GF-D8 (cell line): ENCODE measurements at regions not wholly inside any gene's neighbourhood (a gene's known extent, or its start where the extent isn't known, plus 50 kb on each side); places are given as distances from the start of the nearest gene placed in this dataset.
"Not testable (repeated sequence)": the region's sequence is repeated elsewhere in the genome, so short reads cannot be mapped to it uniquely, and the experiment has no call there.

Experiments used
- DNase-seq: peaks from one replicate; lab custom pipeline; 2025; lab: John Stamatoyannopoulos, UW

GRCh38 chr9:25261445-25261844, 416.8 kb downstream of the TUSC1 start:
- no peak for DNase-seq

GRCh38 chr9:25260046-25260445, 418.2 kb downstream of the TUSC1 start:
- DNase-seq = no peak

GRCh38 chr9:25255216-25255615, 423.0 kb downstream of the TUSC1 start:
- no peak for DNase-seq

GRCh38 chr9:25254051-25254450, 424.2 kb downstream of the TUSC1 start:
- DNase-seq = no peak

GRCh38 chr9:25241421-25241820, 436.8 kb downstream of the TUSC1 start:
- no peak for DNase-seq

GRCh38 chr9:25226901-25227686, 451.1 kb downstream of the TUSC1 start:
- DNase-seq = no peak

- DNase-seq = no peak
Observed at GRCh38 chr9:25225938-25226760, 452.1 kb downstream of the TUSC1 start.

GRCh38 chr9:25224996-25225395, 453.2 kb downstream of the TUSC1 start:
- DNase-seq = no peak

GRCh38 chr9:25224309-25224708, 453.9 kb downstream of the TUSC1 start:
- no peak for DNase-seq

- no peak for DNase-seq
Observed at GRCh38 chr9:25212361-25212760, 465.9 kb downstream of the TUSC1 start.

- no peak for DNase-seq
Observed at GRCh38 chr9:25207402-25208195, 470.6 kb downstream of the TUSC1 start.

GRCh38 chr9:25206027-25206426, 472.2 kb downstream of the TUSC1 start:
- DNase-seq = no peak

- no peak for DNase-seq
Observed at GRCh38 chr9:25205285-25205684, 473.0 kb downstream of the TUSC1 start.

GRCh38 chr9:25177858-25178257, 500.4 kb downstream of the TUSC1 start:
- DNase-seq = no peak

- DNase-seq = no peak
Observed at GRCh38 chr9:25129537-25129936, 548.7 kb downstream of the TUSC1 start.

- no peak for DNase-seq
Observed at GRCh38 chr9:25121811-25122210, 556.4 kb downstream of the TUSC1 start.

GRCh38 chr9:25119041-25119440, 559.2 kb downstream of the TUSC1 start:
- DNase-seq = no peak

GRCh38 chr9:25117791-25118190, 560.5 kb downstream of the TUSC1 start:
- DNase-seq = no peak

GRCh38 chr9:25102204-25102603, 556.5 kb upstream of the IZUMO3 start:
- DNase-seq = not testable (repeated sequence)

- no peak for DNase-seq
Observed at GRCh38 chr9:25094518-25094917, 548.8 kb upstream of the IZUMO3 start.

- DNase-seq = no peak
Observed at GRCh38 chr9:25078202-25078601, 532.5 kb upstream of the IZUMO3 start.

GRCh38 chr9:25048098-25048724, 502.5 kb upstream of the IZUMO3 start:
- no peak for DNase-seq
